ENCODE measurements at regions not wholly inside any gene's neighbourhood (a gene's known extent, or its start where the extent isn't known, plus 50 kb on each side); places are given as distances from the start of the nearest gene placed in this dataset.

GRCh38 chr12:126535971-126536370 lies 1470.7 kb downstream of the AACS start:
- no TSS peak for BruUV-seq (replicated peaks)
- Histone ChIP-seq H2AFZ (no peak overlapping the region), H3K9me2 (ENCODE audit: insufficient read depth) (no peaks in the 10 kb centered on the region), H3K9me3 (ENCODE audit: insufficient read depth, low read depth) (no peaks in the 10 kb centered on the region), H3K79me2 (ENCODE audit: low read depth) (no peaks in the 10 kb centered on the region), H3K4me3 (no peak overlapping the region), H3K27me3 (ENCODE audit: insufficient read depth, low read depth) (no peaks in the 10 kb centered on the region), H3K4me1 (replicated peaks; ENCODE audit: insufficient read depth) (no peaks in the 10 kb centered on the region), H3K36me3 (ENCODE audit: low read depth) (no peaks in the 10 kb centered on the region), H3K27ac (no peak overlapping the region), H3K4me2 (no peak overlapping the region), H3F3A (ENCODE audit: insufficient read depth, low read depth) (no peaks in the 10 kb centered on the region), H4K20me1 (ENCODE audit: insufficient read depth) (no peaks in the 10 kb centered on the region)
- ChIA-PET POLR2A (ENCODE audit: unreplicated experiment) (no interaction called here), CTCF (no interaction called here)
- intact Hi-C loops (cut with micrococcal nuclease; ENCODE audit: unreplicated experiment), result no loop called here
- DNase-seq, result no peak
- TF ChIP-seq EZH2 (IDR thresholded peaks at IDR 0.05; ENCODE audit: low read depth) (no peak), CTCF (conservative IDR thresholded peaks at IDR 0.05) (no peak)

GRCh38 chr12:126537961-126538530 lies 1472.8 kb downstream of the AACS start:
- H3K27ac ChIP-seq, result no peak overlapping the region
- no peaks in the 10 kb centered on the region for H3K9me2 ChIP-seq (ENCODE audit: insufficient read depth)
- no peaks in the 10 kb centered on the region for H4K20me1 ChIP-seq (ENCODE audit: insufficient read depth)
- H3F3A ChIP-seq (ENCODE audit: insufficient read depth, low read depth), result no peaks in the 10 kb centered on the region
- H3K36me3 ChIP-seq (ENCODE audit: low read depth), result no peaks in the 10 kb centered on the region
- H3K79me2 ChIP-seq (ENCODE audit: low read depth), result no peaks in the 10 kb centered on the region
- ChIA-PET CTCF (no interaction called here), POLR2A (ENCODE audit: unreplicated experiment) (no interaction called here)
- intact Hi-C loops (cut with micrococcal nuclease; ENCODE audit: unreplicated experiment), result no loop called here
- TF ChIP-seq EZH2 (IDR thresholded peaks at IDR 0.05; ENCODE audit: low read depth) (no peak), CTCF (conservative IDR thresholded peaks at IDR 0.05) (no peak)
- H2AFZ ChIP-seq, result no peak overlapping the region
- no peak for DNase-seq
- no peak overlapping the region for H3K4me3 ChIP-seq
- no peaks in the 10 kb centered on the region for H3K9me3 ChIP-seq (ENCODE audit: insufficient read depth, low read depth)
- H3K27me3 ChIP-seq (ENCODE audit: insufficient read depth, low read depth), result no peaks in the 10 kb centered on the region
- BruUV-seq (replicated peaks), result no TSS peak
- H3K4me1 ChIP-seq (replicated peaks; ENCODE audit: insufficient read depth), result no peaks in the 10 kb centered on the region
- H3K4me2 ChIP-seq, result no peak overlapping the region

- Histone ChIP-seq H3K4me1 (replicated peaks; ENCODE audit: insufficient read depth) (no peaks in the 10 kb centered on the region), H3K27me3 (ENCODE audit: insufficient read depth, low read depth) (no peaks in the 10 kb centered on the region), H3K9me3 (ENCODE audit: insufficient read depth, low read depth) (no peaks in the 10 kb centered on the region), H3F3A (ENCODE audit: insufficient read depth, low read depth) (no peaks in the 10 kb centered on the region), H3K79me2 (ENCODE audit: low read depth) (no peaks in the 10 kb centered on the region), H3K4me2 (no peak overlapping the region), H3K27ac (no peak overlapping the region), H3K36me3 (ENCODE audit: low read depth) (no peaks in the 10 kb centered on the region), H3K9me2 (ENCODE audit: insufficient read depth) (no peaks in the 10 kb centered on the region), H2AFZ (no peak overlapping the region), H3K4me3 (no peak overlapping the region), H4K20me1 (ENCODE audit: insufficient read depth) (no peaks in the 10 kb centered on the region)
- no peak for TF ChIP-seq CTCF (conservative IDR thresholded peaks at IDR 0.05)
- TF ChIP-seq EZH2 (IDR thresholded peaks at IDR 0.05; ENCODE audit: low read depth), result no peak
- CTCF ChIA-PET, result no interaction called here
- POLR2A ChIA-PET (ENCODE audit: unreplicated experiment), result no interaction called here
- DNase-seq, result no peak
- intact Hi-C loops (cut with micrococcal nuclease; ENCODE audit: unreplicated experiment), result no loop called here
- no TSS peak for BruUV-seq (replicated peaks)
Measured at GRCh38 chr12:126538888-126539287, 1473.7 kb downstream of the AACS start.
